Hematopoietic multipotent progenitor cell treated with erythropoietin and hydrocortisone succinate and interleukin-3 and kit ligand, for 17 days (in vitro differentiated cells): ENCODE measurements at regions not wholly inside any gene's neighbourhood (a gene's known extent, or its start where the extent isn't known, plus 50 kb on each side); places are given as distances from the start of the nearest gene placed in this dataset.

Source experiments
- DNase-seq: peaks from one replicate; pipeline ENCODE4 v3.0.0-alpha.2; 2015; ENCODE audit warnings: low spot score

- no peak for DNase-seq
Observed at GRCh38 chr2:59572227-59572626, 981.2 kb downstream of the BCL11A start.

- no peak for DNase-seq
Observed at GRCh38 chr2:59570818-59571217, 982.6 kb downstream of the BCL11A start.

- DNase-seq: no peak
Observed at GRCh38 chr2:59569124-59569523, 984.3 kb downstream of the BCL11A start.

- no peak for DNase-seq
Observed at GRCh38 chr2:59568461-59568860, 985.0 kb downstream of the BCL11A start.

- DNase-seq: no peak
Observed at GRCh38 chr2:59567151-59567550, 986.3 kb downstream of the BCL11A start.

GRCh38 chr2:59566739-59567138 is 986.7 kb downstream of the BCL11A start:
- DNase-seq: no peak

- no peak for DNase-seq
Observed at GRCh38 chr2:59561281-59561680, 992.2 kb downstream of the BCL11A start.

GRCh38 chr2:59560769-59561168 is 992.7 kb downstream of the BCL11A start:
- DNase-seq: no peak

GRCh38 chr2:59540864-59541263 is 1012.6 kb downstream of the BCL11A start:
- no peak for DNase-seq

GRCh38 chr2:59538398-59538911 is 1015.0 kb downstream of the BCL11A start:
- DNase-seq: no peak

- no peak for DNase-seq
Observed at GRCh38 chr2:59532808-59533207, 1020.6 kb downstream of the BCL11A start.

GRCh38 chr2:59530258-59530657 is 1023.2 kb downstream of the BCL11A start:
- no peak for DNase-seq

GRCh38 chr2:59529726-59530125 is 1023.7 kb downstream of the BCL11A start:
- DNase-seq: no peak

GRCh38 chr2:59528525-59528924 is 1024.9 kb downstream of the BCL11A start:
- DNase-seq: no peak

- DNase-seq: no peak
Observed at GRCh38 chr2:59502981-59503380, 1050.5 kb downstream of the BCL11A start.

GRCh38 chr2:59490994-59491393 is 1062.5 kb downstream of the BCL11A start:
- no peak for DNase-seq

- no peak for DNase-seq
Observed at GRCh38 chr2:59490192-59490591, 1063.3 kb downstream of the BCL11A start.

GRCh38 chr2:59484673-59485072 is 1068.8 kb downstream of the BCL11A start:
- DNase-seq: no peak

GRCh38 chr2:59463426-59463825 is 1090.0 kb downstream of the BCL11A start:
- DNase-seq: no peak

GRCh38 chr2:59462422-59463197 is 1090.8 kb downstream of the BCL11A start:
- DNase-seq: no peak

GRCh38 chr2:59461127-59461526 is 1092.3 kb downstream of the BCL11A start:
- DNase-seq: no peak

- DNase-seq: no peak
Observed at GRCh38 chr2:59458800-59459199, 1094.7 kb downstream of the BCL11A start.

- DNase-seq: no peak
Observed at GRCh38 chr2:59456285-59456684, 1097.2 kb downstream of the BCL11A start.

GRCh38 chr2:59449274-59449673 is 1104.2 kb downstream of the BCL11A start:
- DNase-seq: no peak
